C4-2B (cell line): ENCODE measurements at regions not wholly inside any gene's neighbourhood (a gene's known extent, or its start where the extent isn't known, plus 50 kb on each side); places are given as distances from the start of the nearest gene placed in this dataset.

Experiments
- H3K27ac ChIP-seq: fragments of 450-650 bp; 2 replicates; pipeline ENCODE4 v1.5.1; 2017
- ZFX ChIP-seq: fragments of 450-650 bp; IDR thresholded peaks from 2 replicates; pipeline ENCODE4 v1.6.1; 2017
- TF ChIP-seq, protein P1 (sequence below): fragments of 450-650 bp; conservative IDR thresholded peaks from 2 replicates; pipeline ENCODE4 v1.5.1; 2017; ENCODE audit warnings: mild to moderate bottlenecking

DNA sequence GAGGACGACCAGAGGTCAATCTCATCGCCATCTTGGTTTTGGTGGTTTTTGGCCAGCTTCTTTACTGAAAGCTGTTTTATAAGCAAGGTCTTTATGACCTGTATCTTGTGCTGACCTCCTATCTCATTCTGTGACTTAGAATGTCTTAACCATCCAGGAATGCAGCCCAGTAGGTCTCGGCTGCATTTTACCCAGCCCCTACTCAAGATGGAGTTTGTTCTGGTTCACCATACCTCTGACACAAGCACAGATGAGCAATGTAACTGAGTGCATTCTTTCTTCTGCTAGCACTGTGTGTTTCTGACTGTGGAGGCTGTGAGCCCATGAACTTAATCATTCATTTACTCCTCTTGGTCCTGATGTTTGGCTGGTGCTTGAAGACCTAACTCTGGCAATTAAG is 794.5 kb upstream of the CELF2 start:
- TF ChIP-seq, protein P1, sequence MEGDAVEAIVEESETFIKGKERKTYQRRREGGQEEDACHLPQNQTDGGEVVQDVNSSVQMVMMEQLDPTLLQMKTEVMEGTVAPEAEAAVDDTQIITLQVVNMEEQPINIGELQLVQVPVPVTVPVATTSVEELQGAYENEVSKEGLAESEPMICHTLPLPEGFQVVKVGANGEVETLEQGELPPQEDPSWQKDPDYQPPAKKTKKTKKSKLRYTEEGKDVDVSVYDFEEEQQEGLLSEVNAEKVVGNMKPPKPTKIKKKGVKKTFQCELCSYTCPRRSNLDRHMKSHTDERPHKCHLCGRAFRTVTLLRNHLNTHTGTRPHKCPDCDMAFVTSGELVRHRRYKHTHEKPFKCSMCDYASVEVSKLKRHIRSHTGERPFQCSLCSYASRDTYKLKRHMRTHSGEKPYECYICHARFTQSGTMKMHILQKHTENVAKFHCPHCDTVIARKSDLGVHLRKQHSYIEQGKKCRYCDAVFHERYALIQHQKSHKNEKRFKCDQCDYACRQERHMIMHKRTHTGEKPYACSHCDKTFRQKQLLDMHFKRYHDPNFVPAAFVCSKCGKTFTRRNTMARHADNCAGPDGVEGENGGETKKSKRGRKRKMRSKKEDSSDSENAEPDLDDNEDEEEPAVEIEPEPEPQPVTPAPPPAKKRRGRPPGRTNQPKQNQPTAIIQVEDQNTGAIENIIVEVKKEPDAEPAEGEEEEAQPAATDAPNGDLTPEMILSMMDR: no peak
- no peak for TF ChIP-seq ZFX
- no peak overlapping the region for H3K27ac ChIP-seq

DNA sequence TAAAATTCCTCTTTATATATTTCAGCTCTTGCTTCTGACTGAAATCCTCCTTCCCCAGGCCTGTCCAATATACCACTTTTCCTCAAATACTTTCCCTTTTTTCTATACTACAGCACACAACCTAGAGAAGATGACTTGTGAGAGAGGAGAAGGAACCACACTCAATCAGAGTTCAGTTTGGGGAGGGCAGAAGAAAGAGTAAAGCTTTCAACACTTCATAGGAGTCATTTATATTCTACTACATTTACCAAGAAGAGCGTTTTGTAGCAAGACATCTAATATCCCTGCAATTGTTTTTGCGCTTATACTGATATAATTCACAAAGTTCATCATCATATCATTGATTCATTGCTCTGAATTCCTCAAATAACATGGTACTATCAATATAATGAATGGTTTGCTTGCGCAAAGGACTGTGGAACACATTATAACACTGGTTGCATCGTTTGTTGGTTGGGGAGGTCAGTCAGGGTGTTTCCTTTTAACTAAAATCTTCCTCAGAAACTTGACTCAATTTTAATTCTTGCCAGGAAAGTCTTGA is 792.5 kb upstream of the CELF2 start:
- H3K27ac ChIP-seq: no peak overlapping the region
- TF ChIP-seq, protein P1: no peak
- no peak for TF ChIP-seq ZFX

DNA sequence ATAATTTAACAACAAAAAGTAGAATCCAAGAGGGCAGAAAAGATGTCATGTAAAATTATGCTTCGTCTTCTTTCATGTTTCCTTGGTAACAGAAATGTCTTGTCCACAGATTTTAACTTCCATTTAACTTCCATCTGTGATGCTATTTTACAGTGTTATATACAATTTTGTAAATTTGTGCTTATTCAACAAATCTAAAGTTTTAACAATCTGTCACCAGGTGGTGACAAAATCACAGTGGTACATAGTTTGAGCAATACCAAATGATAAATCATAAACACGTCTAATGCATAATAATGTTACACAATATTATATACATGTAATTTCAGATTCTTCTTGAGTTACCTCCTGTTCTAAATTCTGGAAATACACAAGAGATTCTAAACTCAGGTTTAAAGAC is 784.4 kb upstream of the CELF2 start:
- no peak overlapping the region for H3K27ac ChIP-seq
- TF ChIP-seq, protein P1: peak; percentile 13
- no peak for TF ChIP-seq ZFX

DNA sequence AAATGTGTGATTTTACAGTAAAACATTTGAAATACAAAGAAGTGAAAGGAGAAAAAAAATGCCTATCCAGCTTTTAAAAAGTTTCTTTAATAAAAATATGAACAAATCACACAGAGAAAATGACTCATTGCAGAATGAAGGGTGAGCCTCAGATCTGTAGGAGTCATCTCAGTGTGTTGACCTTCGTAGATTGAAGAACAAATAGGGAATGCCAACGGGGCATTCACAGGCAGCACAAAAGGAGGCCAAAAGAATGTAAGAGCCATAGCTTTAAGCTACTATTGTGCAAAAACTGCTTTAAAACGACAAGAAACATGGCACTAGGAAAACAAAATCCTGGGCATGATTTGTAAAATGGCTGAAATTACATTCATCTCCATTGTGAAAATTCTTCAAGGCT is 782.7 kb upstream of the CELF2 start:
- no peak overlapping the region for H3K27ac ChIP-seq
- TF ChIP-seq ZFX: no peak
- TF ChIP-seq, protein P1: no peak

DNA sequence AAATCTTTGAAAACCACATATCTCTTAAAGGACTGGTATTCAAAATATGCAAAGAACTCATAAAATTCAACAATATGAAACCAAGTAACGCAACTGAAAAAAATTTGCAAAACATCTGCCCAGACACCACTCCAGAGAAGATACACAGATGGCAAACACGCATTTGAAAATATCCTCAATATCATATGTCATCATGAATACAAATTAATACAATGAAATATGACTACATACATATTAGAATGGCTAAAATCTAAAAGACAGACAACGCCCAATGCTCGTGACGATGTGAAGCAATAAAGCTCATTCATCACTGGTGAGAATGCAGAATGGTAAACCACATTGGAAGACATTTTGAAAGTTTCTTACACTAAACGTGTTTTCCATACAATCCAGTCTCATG is 770.1 kb upstream of the CELF2 start:
- H3K27ac ChIP-seq: no peak overlapping the region
- TF ChIP-seq ZFX: no peak
- TF ChIP-seq, protein P1: no peak

DNA sequence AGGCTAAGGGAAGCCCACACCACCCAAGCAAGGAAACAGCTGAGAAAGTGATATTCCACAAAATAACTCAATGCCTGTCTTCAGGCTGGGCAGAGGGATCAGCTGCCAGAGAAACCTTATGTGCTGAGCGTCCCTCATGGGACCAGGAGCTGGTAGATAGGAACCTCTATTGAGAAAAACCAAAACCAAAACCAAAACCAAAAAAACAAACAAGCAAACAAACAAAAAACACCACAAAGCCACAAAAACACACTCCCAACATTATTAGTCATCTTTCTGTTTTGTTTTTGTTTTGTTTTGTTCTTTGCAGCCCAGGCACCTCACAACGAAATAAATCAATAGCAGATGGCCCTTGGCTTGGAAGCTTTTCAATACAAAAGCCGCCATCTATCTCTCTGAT is 760.8 kb upstream of the CELF2 start:
- H3K27ac ChIP-seq: no peak overlapping the region
- TF ChIP-seq ZFX: no peak
- TF ChIP-seq, protein P1: no peak

DNA sequence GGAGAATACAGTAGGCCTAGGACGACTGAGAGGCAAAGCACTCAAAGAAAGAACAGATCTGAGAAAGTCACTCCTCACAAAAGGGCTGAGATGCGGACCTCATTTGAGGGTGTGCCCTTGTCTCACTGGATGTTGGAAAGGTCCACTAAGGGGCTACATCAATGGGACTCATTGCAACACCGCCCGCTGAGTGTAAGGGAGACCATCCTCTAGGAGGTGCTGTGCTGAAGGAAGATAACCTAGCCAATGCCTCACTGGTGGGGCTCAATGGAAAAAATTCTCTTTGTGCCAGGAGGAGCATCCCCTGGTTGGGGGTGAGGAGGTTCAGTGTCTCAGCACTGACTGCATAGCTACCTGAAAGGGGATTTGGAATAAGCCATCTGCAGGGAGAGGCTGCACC is 758.7 kb upstream of the CELF2 start:
- no peak overlapping the region for H3K27ac ChIP-seq
- TF ChIP-seq, protein P1: peak; percentile 15
- no peak for TF ChIP-seq ZFX
